HL-60 (cell line): ENCODE measurements at regions not wholly inside any gene's neighbourhood (a gene's known extent, or its start where the extent isn't known, plus 50 kb on each side); places are given as distances from the start of the nearest gene placed in this dataset.

Experiments
- GABPA ChIP-seq: IDR thresholded peaks from 2 replicates; pipeline ENCODE4 v1.6.1; 2012; ENCODE audit warnings: low read depth
- POLR2AphosphoS5 ChIP-seq: IDR thresholded peaks from 2 replicates; pipeline ENCODE4 v1.6.1; 2012; ENCODE audit warnings: low read depth
- REST ChIP-seq: IDR thresholded peaks from 2 replicates; pipeline ENCODE4 v1.6.1; 2012; ENCODE audit warnings: low read depth; ENCODE audit not compliant: insufficient replicate concordance
- SPI1 ChIP-seq: IDR thresholded peaks from 2 replicates; pipeline ENCODE4 v1.6.1; 2012; ENCODE audit warnings: low read depth, mild to moderate bottlenecking, borderline replicate concordance
- TF ChIP-seq, protein P1 (sequence below): IDR thresholded peaks from one replicate; pipeline ENCODE4 v1.5.1; 2011; ENCODE audit warnings: low read length, control low read depth, inconsistent platforms; ENCODE audit not compliant: insufficient read depth

DNA sequence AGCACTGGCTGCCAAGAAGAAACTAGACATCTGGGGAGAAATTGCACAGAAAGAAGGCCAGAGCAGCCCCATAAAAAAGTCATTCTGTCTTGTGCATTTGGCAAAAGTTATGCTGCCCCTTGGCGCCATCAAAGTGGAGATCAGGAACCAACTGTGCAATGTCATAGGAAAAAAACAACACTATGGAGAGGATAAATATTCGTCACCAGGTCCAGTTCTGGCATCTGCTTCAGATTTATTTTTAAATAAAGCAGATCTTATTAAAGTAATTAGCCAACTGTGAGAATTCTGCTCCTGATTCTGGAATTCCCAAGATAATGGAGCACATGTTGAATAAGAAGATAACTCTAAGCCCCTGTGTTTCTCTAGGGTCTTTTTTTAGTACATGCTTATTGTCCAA is 500.0 kb upstream of the IL12A start:
- TF ChIP-seq, protein P1, sequence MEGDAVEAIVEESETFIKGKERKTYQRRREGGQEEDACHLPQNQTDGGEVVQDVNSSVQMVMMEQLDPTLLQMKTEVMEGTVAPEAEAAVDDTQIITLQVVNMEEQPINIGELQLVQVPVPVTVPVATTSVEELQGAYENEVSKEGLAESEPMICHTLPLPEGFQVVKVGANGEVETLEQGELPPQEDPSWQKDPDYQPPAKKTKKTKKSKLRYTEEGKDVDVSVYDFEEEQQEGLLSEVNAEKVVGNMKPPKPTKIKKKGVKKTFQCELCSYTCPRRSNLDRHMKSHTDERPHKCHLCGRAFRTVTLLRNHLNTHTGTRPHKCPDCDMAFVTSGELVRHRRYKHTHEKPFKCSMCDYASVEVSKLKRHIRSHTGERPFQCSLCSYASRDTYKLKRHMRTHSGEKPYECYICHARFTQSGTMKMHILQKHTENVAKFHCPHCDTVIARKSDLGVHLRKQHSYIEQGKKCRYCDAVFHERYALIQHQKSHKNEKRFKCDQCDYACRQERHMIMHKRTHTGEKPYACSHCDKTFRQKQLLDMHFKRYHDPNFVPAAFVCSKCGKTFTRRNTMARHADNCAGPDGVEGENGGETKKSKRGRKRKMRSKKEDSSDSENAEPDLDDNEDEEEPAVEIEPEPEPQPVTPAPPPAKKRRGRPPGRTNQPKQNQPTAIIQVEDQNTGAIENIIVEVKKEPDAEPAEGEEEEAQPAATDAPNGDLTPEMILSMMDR = no peak
- TF ChIP-seq POLR2AphosphoS5 (no peak), GABPA (no peak), REST (no peak), SPI1 (no peak)
